Bronchial epithelial cell (primary cell): ENCODE measurements at regions not wholly inside any gene's neighbourhood (a gene's known extent, or its start where the extent isn't known, plus 50 kb on each side); places are given as distances from the start of the nearest gene placed in this dataset.
"Not testable (repeated sequence)": the region's sequence is repeated elsewhere in the genome, so short reads cannot be mapped to it uniquely, and the experiment has no call there.

Experiments used
- DNase-seq: peaks from one replicate; pipeline ENCODE4 v3.0.0-alpha.2; 2010; ENCODE audit warnings: low read depth
- FAIRE-seq: peaks from 2 replicates; lab custom pipeline; 2011; peaks lifted over from hg19 to GRCh38; lab: Jason Lieb, UNC
- H3K27me3 ChIP-seq: 2 replicates; pipeline ENCODE4 v1.5.1; 2011; ENCODE audit warnings: low read length; ENCODE audit not compliant: control insufficient read depth, insufficient read depth
- H3K36me3 ChIP-seq: 2 replicates; pipeline ENCODE4 v1.5.1; 2011; ENCODE audit warnings: low read length; ENCODE audit not compliant: control insufficient read depth, insufficient read depth
- H3K4me3 ChIP-seq: 2 replicates; pipeline ENCODE4 v1.5.1; 2011; ENCODE audit warnings: mild to moderate bottlenecking, low read depth, low read length, control low read depth
- CTCF ChIP-seq: IDR thresholded peaks from 2 replicates; pipeline ENCODE4 v1.5.1; 2011; ENCODE audit warnings: mild to moderate bottlenecking, moderate library complexity, low read length, control low read depth, inconsistent platforms; ENCODE audit not compliant: insufficient read depth, severe bottlenecking

- FAIRE-seq, result no peak
- Histone ChIP-seq H3K36me3 (no peaks in the 10 kb centered on the region), H3K4me3 (no peak overlapping the region), H3K27me3 (no peaks in the 10 kb centered on the region)
- no peak for TF ChIP-seq CTCF
- peak; percentile 79 for DNase-seq
Measured at GRCh38 chr10:32142646-32143045, 86.4 kb upstream of the KIF5B start.

GRCh38 chr10:32141018-32141807 lies 85.0 kb upstream of the KIF5B start:
- DNase-seq (peak; percentile 67), FAIRE-seq (no peak)
- TF ChIP-seq CTCF, result no peak
- Histone ChIP-seq H3K4me3 (no peak overlapping the region), H3K36me3 (no peaks in the 10 kb centered on the region), H3K27me3 (no peaks in the 10 kb centered on the region)

GRCh38 chr10:32140403-32140802 lies 84.2 kb upstream of the KIF5B start:
- H3K4me3 ChIP-seq, result no peak overlapping the region
- no peaks in the 10 kb centered on the region for H3K36me3 ChIP-seq
- DNase-seq, result no peak
- H3K27me3 ChIP-seq, result no peaks in the 10 kb centered on the region
- no peak for FAIRE-seq
- TF ChIP-seq CTCF, result no peak

- no peaks in the 10 kb centered on the region for H3K27me3 ChIP-seq
- H3K4me3 ChIP-seq, result no peak overlapping the region
- FAIRE-seq, result no peak
- peak; percentile 95 for DNase-seq
- no peaks in the 10 kb centered on the region for H3K36me3 ChIP-seq
- TF ChIP-seq CTCF, result peak; percentile 43
Measured at GRCh38 chr10:32139223-32140073, 83.2 kb upstream of the KIF5B start.

- not testable (repeated sequence) for H3K36me3 ChIP-seq, FAIRE-seq, H3K27me3 ChIP-seq, DNase-seq, H3K4me3 ChIP-seq
Measured at GRCh38 chr10:32136927-32137326, 80.7 kb upstream of the KIF5B start.

GRCh38 chr10:32135796-32136195 lies 79.6 kb upstream of the KIF5B start:
- not testable (repeated sequence) for H3K4me3 ChIP-seq, H3K36me3 ChIP-seq, H3K27me3 ChIP-seq, DNase-seq, FAIRE-seq
